T-helper 2 cell (primary cell): ENCODE measurements at regions not wholly inside any gene's neighbourhood (a gene's known extent, or its start where the extent isn't known, plus 50 kb on each side); places are given as distances from the start of the nearest gene placed in this dataset.

ENCODE experiments used
- DNase-seq, 5 experiments: peaks; one replicate each; pipeline versions ENCODE4 v3.0.0 to v3.0.0-alpha.2; 2012 to 2022

DNA sequence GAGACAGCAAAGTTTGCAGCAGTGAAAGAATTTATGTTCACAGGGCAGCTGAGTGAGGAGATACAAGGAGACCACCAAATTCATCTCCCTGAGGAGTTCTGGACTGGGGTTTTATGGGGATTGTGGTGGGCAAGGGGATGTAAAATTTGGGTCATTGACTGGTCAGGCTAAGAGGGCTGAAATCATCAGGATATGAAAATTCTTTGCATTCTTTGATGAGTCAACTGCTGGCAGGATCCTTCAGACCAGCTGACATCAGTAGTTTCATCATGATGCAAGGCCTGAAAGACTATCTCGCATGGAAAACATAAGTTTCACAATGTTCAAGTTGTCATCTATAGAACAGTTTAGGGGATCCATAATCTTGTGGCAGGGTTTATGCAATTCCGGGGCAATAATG, 869.5 kb upstream of the PCDH9 start:
- no peak for DNase-seq

DNA sequence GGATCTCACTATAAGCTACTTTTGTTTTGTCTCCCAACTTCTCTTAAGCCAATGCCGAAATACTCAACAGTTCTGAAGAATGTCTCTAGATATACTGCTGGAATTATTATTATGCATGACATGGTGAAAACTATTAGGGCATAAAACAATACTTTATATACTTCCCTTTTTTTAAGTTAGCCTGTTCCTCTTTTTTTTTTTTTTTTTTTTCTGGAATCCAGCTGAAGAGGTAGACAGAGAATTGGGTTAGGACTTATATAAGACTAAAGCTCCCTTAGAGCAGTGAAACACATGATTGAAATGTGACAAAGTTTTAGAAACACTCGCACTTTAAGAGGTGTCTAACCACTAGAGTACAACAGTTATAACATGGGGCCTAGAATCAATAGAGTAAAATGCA, 850.9 kb upstream of the PCDH9 start:
- no peak for DNase-seq

DNA sequence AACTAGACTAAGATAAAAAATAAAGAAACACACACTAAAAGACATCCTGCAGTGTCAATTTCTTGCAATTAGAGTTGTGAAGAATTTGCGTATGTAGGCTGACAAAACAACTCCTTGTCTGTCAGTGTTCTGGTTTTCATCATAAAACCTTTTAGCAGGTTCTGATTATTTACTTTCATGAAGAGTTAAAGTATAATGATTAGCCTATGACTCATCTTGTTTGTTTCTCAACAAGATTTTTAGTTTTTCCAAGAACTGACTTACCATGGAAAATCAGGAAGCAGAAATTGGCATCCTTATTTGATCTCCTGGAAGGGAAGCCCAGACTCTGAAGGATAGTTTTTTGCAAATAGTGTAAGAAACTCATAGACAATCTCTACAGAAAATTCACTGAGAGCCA, 848.7 kb upstream of the PCDH9 start:
- DNase-seq = no peak

DNA sequence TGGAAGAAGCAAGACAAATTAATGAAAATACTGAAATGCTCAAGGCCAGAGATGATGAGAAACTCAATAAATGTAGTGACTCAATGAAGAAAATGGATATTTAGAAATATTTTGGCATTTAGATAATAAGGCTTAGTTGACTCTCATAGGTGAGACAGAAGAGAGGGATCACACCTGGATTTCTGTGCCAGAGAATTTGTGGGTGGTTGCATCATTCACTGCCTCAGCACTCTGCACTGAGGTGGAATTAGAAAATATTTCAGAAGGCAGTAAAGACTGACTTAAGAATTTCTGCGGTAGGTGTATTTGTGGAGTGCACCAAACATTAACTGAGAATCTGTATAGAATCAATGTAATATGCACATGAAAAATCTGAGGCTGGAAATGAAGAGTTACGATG, 848.3 kb upstream of the PCDH9 start:
- DNase-seq = no peak

DNA sequence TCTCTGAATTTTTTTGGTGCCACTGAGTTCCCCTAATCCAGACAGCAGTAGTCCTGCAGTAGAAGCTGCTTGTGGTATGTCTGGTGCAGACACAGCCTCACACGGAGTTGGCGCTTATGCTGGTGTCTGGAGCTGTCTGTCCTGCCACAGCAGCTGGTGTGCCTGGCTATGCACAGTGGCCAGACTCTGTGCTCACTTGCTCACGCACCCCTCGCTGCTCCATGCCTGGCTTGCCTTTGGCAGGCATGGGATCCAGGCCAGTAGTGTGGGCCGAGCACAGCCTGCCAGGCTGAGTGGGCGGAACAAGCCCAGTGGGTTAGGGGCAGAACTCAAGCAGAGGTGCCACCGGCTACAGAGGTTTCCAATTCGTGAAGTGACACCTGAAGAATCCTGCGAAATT, 845.9 kb upstream of the PCDH9 start:
- no peak for DNase-seq

DNA sequence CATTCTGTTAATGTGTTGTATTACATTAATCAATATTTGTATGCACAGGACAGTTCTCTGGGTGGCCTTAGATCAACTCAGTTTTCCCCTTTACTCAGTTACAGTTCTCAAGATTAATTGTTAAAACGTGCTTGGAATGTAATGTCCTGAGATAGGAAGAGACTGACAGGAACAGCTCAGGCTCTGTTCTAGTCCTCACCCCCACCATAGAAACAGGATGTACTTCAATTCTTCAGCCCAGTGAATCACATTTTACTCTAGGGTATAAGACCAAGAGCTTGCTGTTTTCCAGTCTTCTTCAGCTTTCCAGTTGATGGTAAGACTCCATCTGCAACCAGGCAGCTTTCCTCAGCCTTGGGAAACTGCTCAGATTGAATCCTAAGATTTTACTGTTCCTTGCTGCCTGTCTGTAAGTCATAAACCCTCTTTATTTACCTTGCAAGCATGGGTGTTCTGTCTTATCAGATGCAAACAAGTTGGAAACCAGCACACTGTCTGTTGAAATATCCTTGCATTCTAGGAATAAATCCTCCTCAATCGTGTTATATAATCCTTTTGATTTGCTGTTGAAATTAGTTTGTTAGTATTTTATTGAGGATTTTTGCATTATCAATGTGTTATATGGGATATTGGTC, 836.9 kb upstream of the PCDH9 start:
- DNase-seq = no peak

DNA sequence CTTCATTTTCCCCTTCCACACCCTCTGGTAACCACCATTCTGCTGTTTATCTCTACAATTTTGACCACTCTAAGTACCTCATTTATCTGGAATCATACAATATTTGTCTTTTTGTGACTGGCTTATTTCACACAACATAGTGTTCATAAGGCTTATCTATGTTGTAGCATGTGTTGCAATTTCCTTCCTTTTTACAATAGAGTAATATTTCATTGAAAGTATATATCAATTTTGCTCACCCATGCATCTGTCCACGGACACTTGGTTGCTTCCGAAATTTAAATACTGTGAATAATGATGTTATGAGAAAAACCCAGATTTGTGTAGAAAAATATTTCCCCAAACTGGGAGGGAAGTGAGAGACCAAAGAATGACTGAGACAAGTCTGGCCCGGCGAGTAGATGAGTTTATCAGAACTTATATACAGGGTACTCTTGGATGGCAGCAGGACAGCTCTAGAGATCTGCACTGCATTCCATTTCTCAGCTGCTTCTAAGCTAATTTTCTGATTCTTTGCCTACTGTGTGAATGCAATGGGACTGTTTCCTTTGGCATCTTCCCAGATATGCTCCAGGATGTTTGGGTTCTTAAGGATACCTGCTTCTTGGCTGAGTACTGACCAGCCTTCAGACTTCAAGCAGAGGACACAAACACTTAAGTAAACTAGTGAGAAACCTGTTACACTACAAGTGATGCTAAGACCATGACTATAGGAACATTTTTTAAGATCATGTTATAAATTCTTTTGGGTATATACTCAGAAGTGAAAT, 834.0 kb upstream of the PCDH9 start:
- no peak for DNase-seq

DNA sequence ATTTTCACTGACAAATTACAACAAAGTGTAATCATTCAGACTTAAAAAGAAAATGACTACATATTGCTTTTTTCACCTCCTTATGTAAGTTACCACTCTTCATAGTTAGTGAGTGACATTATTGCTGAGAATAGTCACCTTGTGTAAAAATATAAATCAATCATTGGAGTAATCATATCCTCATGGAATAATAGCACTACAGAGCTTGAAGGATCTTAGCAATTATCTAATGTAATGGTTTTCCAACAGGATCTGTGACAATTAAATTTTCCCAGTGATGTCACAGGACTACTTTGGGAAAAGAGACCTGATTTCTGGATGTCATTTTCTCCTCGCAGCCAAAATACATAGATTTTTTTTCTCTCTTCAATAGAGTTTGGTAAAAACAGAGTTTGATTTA, 833.0 kb upstream of the PCDH9 start:
- DNase-seq = no peak

DNA sequence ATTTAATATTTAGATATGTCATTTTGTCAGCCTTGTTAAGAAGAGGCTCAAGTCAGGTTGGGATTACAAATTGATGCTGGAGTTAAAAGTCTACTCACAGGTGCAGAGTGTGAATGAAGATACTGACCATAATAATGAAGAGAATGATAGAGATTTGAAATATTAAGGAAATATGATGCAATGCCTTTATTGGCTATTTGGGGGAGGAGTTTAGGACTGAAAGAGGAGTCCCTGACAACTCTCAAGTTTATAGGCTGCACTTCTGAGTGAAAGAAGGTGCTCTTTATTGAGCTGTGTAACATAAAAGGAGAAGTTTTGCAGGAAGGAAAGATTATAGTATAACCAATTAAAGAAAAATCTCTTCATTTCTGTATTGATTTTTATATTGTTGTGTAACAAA, 827.7 kb upstream of the PCDH9 start:
- no peak for DNase-seq

DNA sequence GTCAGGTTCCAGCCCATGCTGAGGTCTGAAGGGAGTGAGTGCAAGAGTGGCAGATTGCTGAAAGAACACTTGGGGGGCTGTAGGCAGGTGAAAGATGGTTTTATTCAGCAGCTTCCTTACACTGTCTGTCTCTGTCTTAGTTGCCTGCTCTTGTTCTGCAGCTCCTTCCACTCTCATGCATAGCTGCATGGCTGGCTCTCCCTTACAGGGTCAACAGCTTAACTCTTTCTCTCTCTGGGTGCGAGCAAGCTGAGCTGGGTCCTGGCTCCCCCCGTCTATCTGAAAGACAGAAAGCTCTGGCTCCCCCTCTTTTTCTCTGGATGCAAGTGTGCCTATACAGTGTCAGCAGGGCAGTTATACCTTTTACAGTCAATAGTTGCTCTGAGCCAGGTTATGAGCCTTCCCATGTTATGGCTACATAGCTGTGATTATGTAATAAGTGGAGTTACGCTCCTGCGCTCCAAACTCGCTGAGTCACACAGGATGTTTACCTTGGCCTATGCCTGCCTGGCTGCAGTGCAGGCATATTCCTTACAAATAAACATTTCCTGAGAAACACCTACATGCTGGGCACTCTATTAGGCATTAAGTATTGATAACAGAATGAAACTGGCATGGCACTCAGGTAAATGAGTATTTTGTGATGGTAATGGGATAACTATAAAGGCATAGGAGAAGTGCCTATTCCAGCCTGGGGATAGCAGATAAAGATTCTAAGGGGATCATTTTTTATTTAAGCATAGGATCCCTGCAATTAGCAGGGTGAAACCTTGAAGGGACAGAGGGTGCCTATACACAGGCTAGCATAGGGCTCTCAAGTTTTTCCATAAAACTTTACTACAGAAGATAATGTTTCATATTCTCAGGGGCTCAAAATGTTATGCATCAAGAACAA, 826.9 kb upstream of the PCDH9 start:
- DNase-seq = peak in 1 of 5 experiments; percentile 1

DNA sequence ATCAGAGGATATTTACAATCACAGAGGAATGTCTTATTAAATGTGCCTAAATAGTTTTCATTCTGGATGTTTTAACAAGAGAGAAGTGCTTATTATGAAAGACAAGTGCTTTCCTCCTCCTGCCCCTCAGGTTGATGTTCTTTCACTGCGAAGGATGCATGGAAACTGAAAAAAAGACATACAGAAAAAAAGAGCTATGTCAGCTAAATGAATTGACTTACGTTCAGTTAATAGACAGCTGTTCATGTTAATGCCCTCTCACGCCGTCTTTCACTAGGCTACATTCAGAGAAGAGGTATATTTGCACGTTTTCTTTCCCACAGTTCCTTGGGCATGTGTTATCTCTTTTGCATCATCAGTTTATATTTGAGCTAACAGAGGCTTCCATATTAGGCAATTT, 821.8 kb upstream of the PCDH9 start:
- no peak for DNase-seq

DNA sequence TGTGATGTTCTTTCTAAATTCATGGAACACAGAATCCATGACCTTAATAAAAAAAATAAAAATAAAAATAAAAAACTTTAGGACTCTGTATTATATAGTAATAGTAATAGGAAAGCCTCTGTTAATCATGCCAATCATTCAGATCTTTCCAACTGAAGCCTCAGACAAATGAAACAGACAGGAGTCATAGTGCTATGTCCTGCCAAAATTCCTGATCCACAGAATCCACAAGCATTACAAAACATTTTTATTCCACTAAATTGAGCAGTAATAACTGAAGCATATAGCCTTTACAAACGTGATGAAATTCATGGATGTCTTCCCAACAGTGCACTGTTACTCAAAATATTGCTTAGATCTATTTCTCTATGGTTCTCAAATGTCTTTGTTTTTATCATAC, 820.6 kb upstream of the PCDH9 start:
- DNase-seq = no peak

DNA sequence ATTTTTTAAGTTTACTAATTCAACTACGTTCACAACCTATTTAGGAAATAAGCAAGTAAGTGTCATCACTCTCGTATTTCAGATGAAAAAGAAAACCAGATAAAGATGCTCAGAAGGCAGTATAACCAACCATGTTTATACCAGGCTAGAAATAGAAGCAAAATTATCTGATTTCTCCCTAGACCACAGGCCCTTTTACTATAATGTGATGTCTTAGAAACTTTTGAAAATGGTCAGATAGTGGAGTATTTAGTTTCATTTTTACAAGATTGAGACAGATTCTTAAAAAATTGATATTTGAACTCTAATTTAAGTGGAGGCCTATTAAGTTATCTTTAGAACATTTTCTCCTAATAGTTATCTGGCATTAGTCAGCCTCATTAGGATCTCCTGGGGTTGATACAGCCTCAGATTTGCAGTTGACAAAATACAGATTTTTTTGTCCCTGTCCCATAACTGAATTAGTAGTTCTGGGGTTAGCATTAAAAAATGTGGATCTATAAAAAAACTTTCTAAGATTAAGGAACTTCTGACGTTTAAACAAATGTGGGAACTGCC, 818.7 kb upstream of the PCDH9 start:
- no peak for DNase-seq

DNA sequence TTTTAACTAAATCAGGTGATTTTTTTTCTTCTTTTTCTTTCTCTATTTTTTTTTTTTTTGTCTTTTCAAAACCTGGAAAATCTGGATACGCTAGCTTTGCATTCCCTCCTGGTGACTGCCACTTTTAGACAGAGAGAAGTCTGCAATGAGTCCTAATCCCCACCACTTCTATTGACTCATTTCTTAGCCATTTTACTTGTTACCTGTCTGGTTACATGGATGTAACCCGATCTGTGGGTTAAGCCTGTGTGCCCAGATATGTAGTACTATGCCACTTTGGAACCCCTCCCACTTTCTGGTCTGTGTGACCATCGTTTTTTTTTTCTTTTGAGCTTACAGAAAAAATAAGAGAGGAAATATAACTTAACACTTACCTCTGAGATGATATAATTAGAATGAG, 817.8 kb upstream of the PCDH9 start:
- DNase-seq = no peak

DNA sequence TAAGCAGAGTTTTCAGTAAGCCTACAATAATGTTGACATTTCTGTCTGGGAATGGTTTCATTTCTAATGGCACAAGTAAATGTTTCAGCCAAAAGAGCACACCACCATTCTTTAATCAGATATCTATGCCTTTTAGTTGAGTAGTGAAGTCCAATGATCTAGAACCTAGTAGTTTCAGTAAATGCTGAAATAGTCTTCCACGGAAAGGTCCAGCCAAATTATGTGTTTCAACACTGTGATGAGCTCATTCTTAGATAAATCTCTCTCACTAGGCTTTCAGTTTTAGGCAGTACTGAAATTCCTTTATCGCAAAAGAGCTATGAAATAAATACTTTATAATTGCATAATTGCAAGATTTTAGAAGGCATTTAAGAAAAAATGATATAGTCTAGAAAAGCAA, 816.8 kb upstream of the PCDH9 start:
- DNase-seq = no peak

DNA sequence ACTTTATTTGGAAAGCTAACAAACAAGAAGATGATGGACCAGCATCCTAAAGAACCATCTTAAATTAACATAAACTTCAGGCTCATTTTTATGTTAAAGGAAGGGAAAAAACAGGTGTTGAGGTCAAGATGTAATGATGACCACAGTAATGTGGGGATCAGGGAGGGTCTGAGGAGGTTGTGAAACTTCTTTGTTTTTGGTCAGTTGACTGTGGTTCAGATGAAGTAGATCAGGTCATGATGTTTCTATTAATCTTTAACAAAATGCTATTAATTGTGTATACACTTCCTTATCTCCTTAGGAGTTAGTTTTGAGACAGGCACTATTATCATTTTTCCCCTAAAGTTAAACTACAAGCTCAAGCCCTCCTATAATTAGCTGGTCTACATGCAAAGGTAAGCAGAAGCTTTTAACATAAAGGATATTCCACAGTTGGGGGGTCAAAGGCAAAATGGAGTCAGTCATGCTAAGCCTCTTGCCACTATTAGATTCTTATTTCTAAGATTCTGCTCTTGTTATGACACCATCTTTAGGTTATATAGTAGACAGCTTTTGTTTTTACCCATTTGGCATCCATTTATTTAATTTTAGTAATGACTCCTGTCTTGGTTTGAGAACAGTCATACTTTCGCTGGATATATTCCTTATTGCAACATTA, 800.1 kb upstream of the PCDH9 start:
- DNase-seq = no peak

DNA sequence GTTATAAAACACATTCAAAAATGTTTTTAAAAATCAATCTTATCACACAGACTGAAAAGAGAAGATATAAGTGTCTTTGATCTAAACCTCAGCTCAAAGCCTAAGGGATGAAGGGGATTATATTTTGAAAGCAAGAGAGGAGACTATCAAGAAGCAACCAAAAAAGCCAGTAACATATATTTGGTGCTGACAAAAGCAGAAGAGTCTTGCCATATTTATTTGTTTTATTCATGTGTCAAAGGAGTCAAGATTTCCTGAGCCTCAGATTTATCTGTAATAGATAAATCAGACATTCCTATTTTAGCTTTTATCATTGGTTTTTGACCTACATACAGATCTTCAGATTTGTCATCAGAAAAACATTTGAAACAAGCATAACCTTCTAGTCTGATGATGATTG, 798.6 kb upstream of the PCDH9 start:
- no peak for DNase-seq

DNA sequence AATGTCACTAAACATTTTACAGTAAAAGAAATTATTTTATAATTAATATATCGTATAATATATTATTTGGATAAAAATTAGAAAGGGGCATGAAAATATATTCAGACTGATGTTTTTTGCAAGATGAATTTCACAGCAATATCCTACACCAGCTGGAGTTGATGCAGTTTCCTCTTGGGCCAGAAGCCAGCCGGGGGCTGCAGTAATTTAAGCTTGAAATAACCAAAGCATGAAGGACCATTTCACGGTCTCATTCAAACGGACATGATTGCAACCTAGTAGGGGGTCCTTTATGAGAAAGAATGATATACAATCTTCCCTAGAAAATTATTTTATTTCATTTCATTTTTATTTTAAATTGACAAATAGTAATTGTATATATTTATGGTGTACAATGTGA, 797.2 kb upstream of the PCDH9 start:
- no peak for DNase-seq

DNA sequence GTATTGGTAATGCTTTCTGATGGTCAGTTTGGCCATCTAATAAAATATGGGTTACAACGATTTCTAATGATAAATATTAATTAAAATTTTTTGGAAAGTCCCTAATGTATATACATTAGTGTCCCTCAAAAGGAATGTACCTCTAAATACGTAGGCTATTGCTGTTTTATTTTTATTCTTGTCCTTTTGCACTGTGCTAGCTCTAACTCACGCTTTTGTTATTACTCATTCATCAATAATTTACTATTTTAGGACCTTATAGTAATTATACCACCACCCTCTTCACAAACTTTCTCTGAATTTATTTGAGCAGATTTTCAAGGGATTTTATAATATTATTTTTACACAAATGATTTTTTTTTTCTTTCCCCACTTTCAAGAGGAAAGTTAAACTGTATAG, 795.9 kb upstream of the PCDH9 start:
- DNase-seq = no peak

DNA sequence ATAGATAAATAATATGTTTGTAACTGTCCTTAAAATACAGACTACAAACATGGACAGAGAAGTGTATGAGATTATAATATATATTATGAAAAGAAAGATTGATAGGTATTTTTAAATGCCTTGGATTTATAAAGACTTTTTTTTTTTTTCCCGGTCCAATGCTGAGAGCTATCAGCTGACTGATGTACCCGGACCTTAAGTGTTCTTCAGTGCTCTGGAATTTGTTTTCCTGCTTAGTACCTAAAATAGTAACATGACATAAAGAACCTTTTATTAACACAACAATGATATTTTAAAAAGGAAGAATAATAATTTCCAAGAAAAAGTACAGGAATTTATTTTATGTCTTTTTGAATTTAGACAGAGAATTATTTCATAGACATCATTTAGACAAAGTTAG, 795.5 kb upstream of the PCDH9 start:
- DNase-seq = no peak

DNA sequence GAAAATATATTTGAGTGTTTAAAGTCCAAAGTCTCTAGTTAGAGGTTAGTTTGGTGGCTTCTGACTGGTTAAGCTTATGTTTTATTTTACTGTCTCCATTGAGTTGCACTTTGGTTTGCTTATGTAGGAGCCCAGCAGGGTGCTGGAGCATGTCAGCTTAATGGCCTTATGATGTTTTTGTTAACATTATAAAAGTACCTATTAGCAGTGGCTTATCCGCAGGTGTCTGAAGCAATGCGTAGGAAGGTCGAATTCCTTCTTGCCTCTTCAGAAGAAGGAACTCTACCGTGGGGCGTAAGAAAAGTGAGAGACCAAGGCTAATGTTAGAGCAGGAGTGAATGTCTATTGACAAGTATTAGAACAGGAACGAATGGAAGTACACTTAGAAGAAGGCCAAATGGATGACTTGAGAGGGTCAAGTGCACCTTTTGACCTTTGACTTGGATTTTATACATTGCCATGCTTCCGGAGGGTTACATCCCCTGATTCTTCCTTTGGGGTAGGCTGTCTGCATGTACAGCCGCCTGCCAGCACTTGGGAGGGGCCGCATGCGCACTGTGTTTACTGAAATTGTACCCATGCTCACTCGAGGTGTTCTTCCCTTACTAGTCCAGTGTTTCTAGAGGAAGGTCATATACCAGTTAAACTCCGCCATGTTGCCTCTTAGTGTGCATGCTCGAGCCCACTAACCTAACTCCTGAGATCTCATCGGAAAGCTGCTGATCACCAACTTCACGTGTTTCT, 793.9 kb upstream of the PCDH9 start:
- DNase-seq = no peak

DNA sequence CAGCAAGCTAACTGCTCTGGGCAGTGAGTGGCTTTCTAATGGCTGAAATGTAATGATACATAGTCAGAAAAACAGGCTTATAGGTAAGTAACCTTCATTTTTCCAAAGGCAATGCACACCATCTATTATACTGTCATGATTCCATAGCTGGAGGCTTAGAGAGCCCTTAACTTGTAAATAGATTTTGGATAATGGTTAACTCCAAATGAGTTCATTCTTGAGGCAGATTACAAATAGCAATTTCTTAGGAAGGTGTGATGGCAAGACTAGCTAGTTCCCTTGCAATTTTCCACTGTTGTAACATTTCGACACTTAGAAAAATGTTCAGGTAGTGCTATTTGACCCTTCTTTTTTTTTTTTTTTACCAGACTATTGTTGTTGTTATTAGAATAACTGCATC, 789.8 kb upstream of the PCDH9 start:
- no peak for DNase-seq
